Heart left ventricle (tissue), 13 donors: ENCODE measurements at regions not wholly inside any gene's neighbourhood (a gene's known extent, or its start where the extent isn't known, plus 50 kb on each side); places are given as distances from the start of the nearest gene placed in this dataset.

Experiments
- CTCF ChIP-seq, 12 donors: fragments of 200-600 bp; sonication (generic) in 4 of 12; IDR thresholded peaks; one replicate each; pipeline versions ENCODE4 v1.5.0 to v1.8.0; 2018 to 2022; ENCODE audit warnings: antibody characterized with exemption in 12 of 12, mild to moderate bottlenecking in 5 of 12
- POLR2A ChIP-seq, 2 donors: fragments of 450-650 bp; IDR thresholded peaks; one replicate each; pipeline ENCODE4 v1.6.1; 2017; ENCODE audit warnings: antibody characterized with exemption in 2 of 2, mild to moderate bottlenecking in 2 of 2, moderate library complexity in 2 of 2
- donor health status: ischemic (EF 13 %, LVEDD 7.1; RV severe dilation, severe dysfunction).
- donor health status: DM: no; HTN: yes; CAD: no.
- donor health status: DM: no; HTN: no; CAD: no.
- donor health status: ischemic (EF 25% LVEDD 6.9; RV normal size, moderate dysfunction).
- donor health status: ischemic (EF 25% LVEDD 5.7; RV mildly dilated, moderate dysfunction).
- donor health status: ischemic (EF 35%, LVEDD 5.7; RV mildly dilated, moderate dysfunction).
- donor health status: nonischemic (EF 11% LVEDD 7.7; RV severe dilation, severe dysfunction).
- donor health status: DM: yes; HTN: yes; CAD: no.
- donor health status: PGD.
- donor health status: ischemic (EF 29% LVEDD 5.4; RV normal size, mild dysfunction).
- donor health status: nonischemic (EF 23%, LVEDD 6.1; RV moderate dilation, normal function).

- TF ChIP-seq POLR2A (IDR thresholded peaks at IDR 0.05) (no peak), CTCF (IDR thresholded peaks at IDR 0.05) (no peak)
These were observed 69.1 kb upstream of the LANCL2 start for GRCh38 chr7:55296070-55296469.
